ENCODE measurements at regions not wholly inside any gene's neighbourhood (a gene's known extent, or its start where the extent isn't known, plus 50 kb on each side); places are given as distances from the start of the nearest gene placed in this dataset.

DNA sequence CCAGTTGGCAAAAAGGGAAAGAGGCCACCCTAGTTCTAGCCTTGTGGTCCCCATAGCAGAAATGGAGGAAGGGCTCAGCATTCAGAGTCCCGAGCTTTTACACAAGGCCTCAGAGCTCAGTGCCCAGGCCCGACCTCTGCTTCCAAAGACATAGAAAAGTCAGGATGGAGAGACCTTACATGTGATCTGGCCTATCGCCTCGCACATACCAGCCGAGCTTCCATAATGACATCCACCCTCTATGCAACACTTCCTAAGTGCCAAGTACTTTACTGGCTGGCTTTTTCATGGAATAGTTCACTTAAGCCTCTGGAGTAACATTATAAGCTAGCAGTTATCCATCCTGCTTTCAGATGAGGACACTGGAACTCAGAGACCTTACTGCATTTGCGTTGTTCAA, 275.9 kb downstream of the FAM43A start:
- no peak overlapping the region for H3K4me3 ChIP-seq
- 65 to 71% methylated on average over 6 of the region's 6 CpGs for WGBS, 2 donors
- H3K27me3 ChIP-seq: no peaks in the 10 kb centered on the region
- H3K9me3 ChIP-seq: no peaks in the 10 kb centered on the region
- intact Hi-C loops (cut with DNase I): loop anchor here in 1 of 10 donors (10.0 kb wide), 1 partner anchor 267 kb away; no protein-coding TSS in a partner anchor
- no peaks in the 10 kb centered on the region for H3K36me3 ChIP-seq
- H3K4me1 ChIP-seq: peaks cover 0 to 14% (median under 1%) of the 10 kb centered on the region in 9 donors
- no peak for TF ChIP-seq CTCF (IDR thresholded peaks at IDR 0.05)
- ATAC-seq (peak in 6 of 8 donors; percentile 42 to 81 (median 62)), DNase-seq (no peak)
- peak overlapping the region in 3 of 10 donors; percentile 28 to 49 (median 46) for H3K27ac ChIP-seq

- intact Hi-C loops (cut with DNase I): loop anchor here in 1 of 10 donors (10.0 kb wide), 1 partner anchor 267 kb away; no protein-coding TSS in a partner anchor
- Histone ChIP-seq H3K27ac (peak overlapping the region in 3 of 10 donors; percentile 28 to 49 (median 46)), H3K27me3 (no peaks in the 10 kb centered on the region), H3K4me1 (peaks cover 0 to 19% (median 5%) of the 10 kb centered on the region in 9 donors), H3K4me3 (no peak overlapping the region), H3K36me3 (no peaks in the 10 kb centered on the region), H3K9me3 (no peaks in the 10 kb centered on the region)
- TF ChIP-seq CTCF (IDR thresholded peaks at IDR 0.05): no peak
- 70 to 71% methylated on average over 2 of the region's 2 CpGs for WGBS, 2 donors
- peak in 1 of 8 donors; percentile 7 for ATAC-seq
- DNase-seq: no peak
These were observed 276.4 kb downstream of the FAM43A start for GRCh38 chr3:194962056-194962455.

DNA sequence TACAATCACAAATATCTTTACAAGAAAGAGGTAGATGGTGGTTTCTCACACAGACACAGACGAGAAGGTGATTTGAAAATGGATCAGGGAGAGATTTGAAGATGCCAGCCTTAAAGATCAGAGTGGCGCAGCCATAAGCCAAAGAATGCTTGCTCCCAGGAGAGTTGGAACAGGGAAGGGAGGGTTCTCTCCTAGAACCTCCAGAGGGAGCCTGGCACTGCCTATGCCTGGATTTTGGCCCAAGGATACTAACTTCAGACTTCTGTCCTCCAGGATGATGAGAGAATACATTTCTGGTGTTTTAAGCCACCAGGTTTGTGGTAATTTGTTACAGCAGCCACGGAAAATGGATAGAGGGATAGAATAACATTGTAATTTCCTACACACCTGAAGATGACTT, 279.1 kb downstream of the FAM43A start:
- no peak for TF ChIP-seq CTCF (IDR thresholded peaks at IDR 0.05)
- Histone ChIP-seq H3K4me3 (no peak overlapping the region), H3K27ac (no peak overlapping the region), H3K4me1 (peaks cover 0 to 20% (median 6%) of the 10 kb centered on the region in 9 donors), H3K27me3 (no peaks in the 10 kb centered on the region), H3K36me3 (no peaks in the 10 kb centered on the region), H3K9me3 (no peaks in the 10 kb centered on the region)
- WGBS, 2 donors: 95 to 98% methylated on average over 3 of the region's 3 CpGs
- intact Hi-C loops (cut with DNase I): loop anchor here in 1 of 10 donors (10.0 kb wide), 1 partner anchor 270 kb away; no protein-coding TSS in a partner anchor
- ATAC-seq (no peak), DNase-seq (no peak)

- Histone ChIP-seq H3K9me3 (no peaks in the 10 kb centered on the region), H3K27me3 (no peaks in the 10 kb centered on the region), H3K27ac (no peak overlapping the region), H3K4me1 (peaks cover 0 to 8% (median 0%) of the 10 kb centered on the region in 9 donors), H3K36me3 (no peaks in the 10 kb centered on the region), H3K4me3 (no peak overlapping the region)
- intact Hi-C loops (cut with DNase I): loop anchor here in 1 of 10 donors (10.0 kb wide), 1 partner anchor 273 kb away; no protein-coding TSS in a partner anchor
- no peak for ATAC-seq
- TF ChIP-seq CTCF (IDR thresholded peaks at IDR 0.05): no peak
- 63 to 73% methylated on average over 17 of the region's 17 CpGs for WGBS, 2 donors
- no peak for DNase-seq
These were observed 281.8 kb downstream of the FAM43A start for GRCh38 chr3:194967151-194968117.

Measured in heart right ventricle (tissue), 16 donors.